Activated naive CD4-positive, alpha-beta T cell treated with anti-CD3 and anti-CD28 coated beads for 36 hours (primary cell): ENCODE measurements at regions not wholly inside any gene's neighbourhood (a gene's known extent, or its start where the extent isn't known, plus 50 kb on each side); places are given as distances from the start of the nearest gene placed in this dataset.

Source experiments
- CTCF ChIA-PET: fragments of 350-600 bp; sonication (Branson Sonifier 250); formaldehyde crosslinking; loops from one replicate; lab custom pipeline; 2021; ENCODE audit warnings: antibody characterized with exemption; lab: Charles Lee
- DNase-seq: peaks from one replicate; pipeline ENCODE4 v3.0.0-alpha.2; 2020
- H3K27ac Mint-ChIP-seq: one replicate; pipeline ENCODE4 v1.8.0; 2021; ENCODE audit warnings: mild to moderate bottlenecking, mixed read lengths
- H3K27me3 Mint-ChIP-seq: one replicate; pipeline ENCODE4 v1.8.0; 2021; ENCODE audit warnings: low read depth, mixed read lengths
- H3K36me3 Mint-ChIP-seq: one replicate; pipeline ENCODE4 v1.8.0; 2021; ENCODE audit warnings: low read depth, mixed read lengths
- H3K4me1 Mint-ChIP-seq: one replicate; pipeline ENCODE4 v1.8.0; 2021; ENCODE audit warnings: low read depth, mixed read lengths
- H3K4me3 Mint-ChIP-seq: one replicate; pipeline ENCODE4 v1.8.0; 2021; ENCODE audit warnings: mild to moderate bottlenecking, moderate library complexity, mixed read lengths
- H3K9me3 Mint-ChIP-seq: one replicate; pipeline ENCODE4 v1.8.0; 2021; ENCODE audit warnings: mixed read lengths
- intact Hi-C: fragments of 100-400 bp; cut with micrococcal nuclease; formaldehyde crosslinking; loops from one replicate; pipeline ENCODE4 v1.15.1; 2023

- Mint-ChIP-seq H3K36me3 (no peaks in the 10 kb centered on the region), H3K27ac (no peak overlapping the region), H3K27me3 (no peaks in the 10 kb centered on the region), H3K9me3 (no peaks in the 10 kb centered on the region), H3K4me3 (no peak overlapping the region), H3K4me1 (no peaks in the 10 kb centered on the region)
- intact Hi-C loops, result no loop called here
- no peak for DNase-seq
- CTCF ChIA-PET, result no interaction called here
These were observed 54.7 kb upstream of the RND3 start for GRCh38 chr2:150542172-150542571.

GRCh38 chr2:150538651-150539201, 51.3 kb upstream of the RND3 start:
- Mint-ChIP-seq H3K27me3 (no peaks in the 10 kb centered on the region), H3K4me3 (no peak overlapping the region), H3K27ac (no peak overlapping the region), H3K4me1 (no peaks in the 10 kb centered on the region), H3K36me3 (no peaks in the 10 kb centered on the region), H3K9me3 (peaks cover 4% of the 10 kb centered on the region)
- intact Hi-C loops, result no loop called here
- CTCF ChIA-PET, result no interaction called here
- no peak for DNase-seq
